SH-SY5Y (cell line): ENCODE measurements at regions not wholly inside any gene's neighbourhood (a gene's known extent, or its start where the extent isn't known, plus 50 kb on each side); places are given as distances from the start of the nearest gene placed in this dataset.

Experiments
- GATA2 ChIP-seq: IDR thresholded peaks from 2 replicates; pipeline ENCODE4 v1.6.1; 2011; ENCODE audit warnings: mild to moderate bottlenecking, low read depth, low read length
- GATA3 ChIP-seq: IDR thresholded peaks from 2 replicates; pipeline ENCODE4 v1.6.1; 2011; ENCODE audit warnings: low read depth, mild to moderate bottlenecking, low read length, moderate library complexity

DNA sequence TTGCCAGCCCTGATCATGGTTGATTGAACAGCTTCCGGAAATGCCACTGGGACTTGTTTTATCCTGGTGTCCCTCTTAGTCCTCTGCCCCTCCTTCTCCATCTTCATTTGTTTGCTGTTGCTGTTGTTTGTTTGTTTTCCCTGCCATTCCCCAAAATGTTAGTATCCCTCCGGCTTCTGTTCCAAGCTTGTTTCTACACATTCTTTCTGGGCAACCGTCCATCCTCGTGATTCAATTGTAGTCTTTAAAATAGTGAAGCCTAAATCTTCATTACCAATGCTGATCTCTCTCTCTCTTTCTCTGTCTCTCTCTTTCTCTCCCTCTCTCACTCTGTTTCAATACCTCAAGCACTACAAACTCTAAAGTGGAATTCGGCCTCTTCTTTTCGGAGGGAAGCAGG is 649.3 kb upstream of the ARGLU1 start:
- TF ChIP-seq GATA2 = no peak
- no peak for TF ChIP-seq GATA3
